Gastroesophageal sphincter (tissue), 3 donors: ENCODE measurements at regions not wholly inside any gene's neighbourhood (a gene's known extent, or its start where the extent isn't known, plus 50 kb on each side); places are given as distances from the start of the nearest gene placed in this dataset.

ENCODE experiments used
- CTCF ChIP-seq, 4 experiments: fragments of 200-600 bp in 2 of 4; fragments of 450-650 bp in 2 of 4; sonication (generic) in 1 of 4; IDR thresholded peaks; one replicate each; pipeline ENCODE4 v1.5.1; 2017 to 2019; ENCODE audit warnings: antibody characterized with exemption in 4 of 4, mild to moderate bottlenecking in 2 of 4, moderate library complexity in 2 of 4
- POLR2A ChIP-seq, 2 donors: fragments of 450-650 bp; IDR thresholded peaks; one replicate each; pipeline ENCODE4 v1.6.1; 2017; ENCODE audit warnings: antibody characterized with exemption in 2 of 2, mild to moderate bottlenecking in 2 of 2, moderate library complexity in 1 of 2
- POLR2AphosphoS5 ChIP-seq: sonication (generic); formaldehyde crosslinking; IDR thresholded peaks from one replicate; pipeline ENCODE4 v1.6.1; 2017; ENCODE audit warnings: antibody characterized with exemption

GRCh38 chr22:27080863-27081262, 423.5 kb downstream of the MIAT start:
- TF ChIP-seq POLR2A (IDR thresholded peaks at IDR 0.05), result no peak
- TF ChIP-seq CTCF (IDR thresholded peaks at IDR 0.05), result no peak
- no peak for TF ChIP-seq POLR2AphosphoS5
